ENCODE measurements at regions not wholly inside any gene's neighbourhood (a gene's known extent, or its start where the extent isn't known, plus 50 kb on each side); places are given as distances from the start of the nearest gene placed in this dataset.

GRCh38 chr3:27570421-27571106 is 86.4 kb upstream of the SLC4A7 start:
- no peak for DNase-seq
- H3K27me3 ChIP-seq, result no peaks in the 10 kb centered on the region
- no peaks in the 10 kb centered on the region for H3K4me1 ChIP-seq
- H3K36me3 ChIP-seq, result no peaks in the 10 kb centered on the region
- no peak overlapping the region for H3K27ac ChIP-seq
- H3K9me3 ChIP-seq, result no peaks in the 10 kb centered on the region
- no peak overlapping the region for H3K4me3 ChIP-seq
- TF ChIP-seq CTCF (IDR thresholded peaks at IDR 0.05) (no peak), POLR2A (IDR thresholded peaks at IDR 0.05) (no peak)

GRCh38 chr3:27568393-27568792 is 84.2 kb upstream of the SLC4A7 start:
- no peaks in the 10 kb centered on the region for H3K4me1 ChIP-seq
- TF ChIP-seq POLR2A (IDR thresholded peaks at IDR 0.05), result no peak
- no peak for TF ChIP-seq CTCF (IDR thresholded peaks at IDR 0.05)
- no peak overlapping the region for H3K4me3 ChIP-seq
- DNase-seq, result peak in 1 of 3 donors; percentile 60
- H3K36me3 ChIP-seq, result no peaks in the 10 kb centered on the region
- no peaks in the 10 kb centered on the region for H3K9me3 ChIP-seq
- no peaks in the 10 kb centered on the region for H3K27me3 ChIP-seq
- no peak overlapping the region for H3K27ac ChIP-seq

GRCh38 chr3:27567251-27567650 is 83.1 kb upstream of the SLC4A7 start:
- Histone ChIP-seq H3K4me3 (no peak overlapping the region), H3K27ac (no peak overlapping the region), H3K4me1 (no peaks in the 10 kb centered on the region), H3K27me3 (no peaks in the 10 kb centered on the region), H3K9me3 (no peaks in the 10 kb centered on the region), H3K36me3 (no peaks in the 10 kb centered on the region)
- no peak for DNase-seq
- TF ChIP-seq CTCF (IDR thresholded peaks at IDR 0.05) (no peak), POLR2A (IDR thresholded peaks at IDR 0.05) (no peak)

GRCh38 chr3:27565201-27565852 is 81.1 kb upstream of the SLC4A7 start:
- Histone ChIP-seq H3K9me3 (no peaks in the 10 kb centered on the region), H3K27ac (no peak overlapping the region), H3K4me1 (peaks cover 0 to 1% (median 0%) of the 10 kb centered on the region in 4 donors), H3K4me3 (no peak overlapping the region), H3K27me3 (no peaks in the 10 kb centered on the region), H3K36me3 (no peaks in the 10 kb centered on the region)
- TF ChIP-seq CTCF (IDR thresholded peaks at IDR 0.05), result no peak
- no peak for DNase-seq

- no peak for DNase-seq
- H3K9me3 ChIP-seq, result no peaks in the 10 kb centered on the region
- H3K4me1 ChIP-seq, result peaks cover 0 to 9% (median 0%) of the 10 kb centered on the region in 4 donors
- H3K27me3 ChIP-seq, result no peaks in the 10 kb centered on the region
- H3K27ac ChIP-seq, result no peak overlapping the region
- no peak overlapping the region for H3K4me3 ChIP-seq
- H3K36me3 ChIP-seq, result no peaks in the 10 kb centered on the region
- TF ChIP-seq POLR2A (IDR thresholded peaks at IDR 0.05), result no peak
- TF ChIP-seq CTCF (IDR thresholded peaks at IDR 0.05), result no peak
Observed at GRCh38 chr3:27561576-27561975, 77.4 kb upstream of the SLC4A7 start.

All from Peyer's patch (tissue), 4 donors.